Medulla oblongata (tissue), 1 donor: ENCODE measurements at regions not wholly inside any gene's neighbourhood (a gene's known extent, or its start where the extent isn't known, plus 50 kb on each side); places are given as distances from the start of the nearest gene placed in this dataset.

Source experiments
- DNase-seq: peaks from one replicate; pipeline ENCODE4 v3.0.0-alpha.2; 2015; ENCODE audit errors: extremely low spot score

DNA sequence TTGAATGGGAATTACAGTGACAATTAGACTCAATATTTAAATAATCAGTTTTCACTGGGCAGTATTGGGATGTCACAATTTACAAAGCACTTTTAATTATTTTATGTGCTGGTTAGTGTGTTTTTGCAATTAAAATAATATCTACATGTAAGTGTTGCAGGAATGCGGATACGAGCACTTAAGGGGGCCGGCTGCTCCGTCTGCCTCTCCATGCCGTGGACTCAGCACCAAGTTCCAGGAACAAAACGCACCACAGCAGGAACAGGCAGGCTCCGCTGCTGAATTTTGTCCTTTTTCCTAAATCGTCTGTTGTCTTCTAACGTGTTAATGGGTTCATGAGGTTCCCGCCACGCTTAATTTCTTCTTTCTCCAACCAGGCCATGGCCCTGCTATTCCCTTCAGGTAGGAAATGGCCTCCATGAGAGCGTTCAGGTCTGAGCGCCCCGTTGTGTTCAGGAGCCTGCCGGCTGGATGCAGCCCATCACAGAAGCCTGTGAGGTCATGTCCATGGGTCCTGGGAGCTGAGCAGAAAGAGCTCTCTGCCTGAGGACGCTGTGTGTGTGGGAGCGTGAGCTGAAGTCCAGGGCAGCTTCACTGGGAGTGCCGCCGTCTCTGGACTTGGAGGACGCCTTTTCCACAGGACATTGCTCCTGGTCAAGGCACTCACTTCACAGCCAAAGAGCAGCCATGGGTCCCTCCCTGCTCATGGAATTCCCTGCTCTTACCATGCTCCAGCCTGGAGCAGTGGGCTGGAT lies 730.3 kb downstream of the BRD1 start:
- DNase-seq = no peak

DNA sequence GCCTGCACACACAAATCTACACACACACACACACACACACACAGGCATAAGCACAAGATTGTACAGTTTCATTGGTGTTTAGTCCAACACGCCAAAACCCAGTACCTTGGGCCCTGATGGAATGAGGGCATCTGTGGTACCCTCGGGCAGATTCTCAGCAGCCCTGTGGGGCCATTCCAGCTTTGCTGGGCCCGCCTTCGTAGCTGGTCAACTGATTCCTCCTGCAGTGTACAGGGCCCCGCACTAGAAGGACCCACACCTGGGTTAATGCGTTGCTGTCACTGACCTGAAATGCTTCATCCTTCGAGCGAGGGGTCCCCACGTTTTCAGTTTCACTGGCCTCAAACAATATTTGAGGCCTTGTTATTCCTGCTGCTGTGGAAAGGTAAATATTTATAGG lies 731.2 kb downstream of the BRD1 start:
- DNase-seq = no peak

DNA sequence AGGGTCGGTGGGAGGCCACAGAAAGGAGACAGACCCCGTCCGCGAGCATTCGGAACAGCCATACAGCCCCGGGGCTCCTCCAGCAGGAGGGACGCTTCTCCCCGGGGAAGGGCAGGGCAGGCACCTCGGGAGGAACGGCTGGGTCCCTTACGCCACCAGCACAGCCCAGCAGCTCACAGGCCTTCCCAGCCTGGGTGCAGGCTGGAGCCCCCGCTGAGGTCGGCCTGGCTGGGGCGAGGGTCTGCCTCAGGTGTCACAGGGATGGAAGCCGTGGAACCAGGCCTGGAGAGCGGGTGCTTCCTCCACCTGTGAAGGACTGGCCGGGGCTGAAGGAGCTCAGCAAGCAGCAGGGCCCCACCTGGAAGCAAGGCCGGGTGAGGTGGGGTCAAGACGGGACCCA lies 732.3 kb downstream of the BRD1 start:
- no peak for DNase-seq

DNA sequence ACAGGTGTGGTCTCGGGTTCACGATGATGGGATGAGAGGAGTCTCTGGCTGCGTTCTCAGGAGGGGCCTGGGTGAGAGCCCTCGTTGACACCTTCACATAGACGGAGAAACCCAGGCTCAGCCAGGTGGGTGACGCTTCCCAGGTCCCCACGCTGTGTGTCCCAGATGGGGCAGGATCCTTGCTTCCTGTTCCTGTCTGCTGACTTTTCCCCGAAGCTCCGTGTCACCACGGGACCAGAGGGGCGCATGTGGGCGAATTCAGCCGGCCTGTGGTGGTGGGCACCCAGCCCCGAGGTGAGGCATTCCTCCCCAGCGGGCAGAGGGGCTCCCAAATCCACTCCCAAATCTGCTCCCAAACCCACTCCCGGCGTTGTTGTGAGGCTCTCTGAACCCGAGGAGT lies 732.8 kb downstream of the BRD1 start:
- DNase-seq = no peak

DNA sequence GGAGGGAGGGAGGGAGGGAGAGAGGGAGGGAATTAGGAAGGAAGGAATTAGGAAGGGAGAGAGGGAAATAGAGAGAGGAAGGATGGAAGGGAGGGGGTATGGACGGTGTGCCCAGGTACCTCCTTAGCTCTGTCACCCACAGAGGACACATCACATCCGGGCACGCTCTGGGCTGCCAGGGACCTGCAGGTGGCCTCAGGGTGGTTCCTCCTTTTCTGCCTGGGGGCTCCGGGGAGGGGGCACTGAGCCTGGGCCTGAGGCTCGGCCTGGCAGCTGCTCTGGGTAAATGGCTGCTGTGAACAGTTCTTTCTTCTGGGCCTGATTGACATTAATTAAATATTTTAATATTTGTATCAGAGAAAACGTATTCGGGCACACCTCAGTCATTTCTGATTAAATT lies 733.5 kb downstream of the BRD1 start:
- no peak for DNase-seq

DNA sequence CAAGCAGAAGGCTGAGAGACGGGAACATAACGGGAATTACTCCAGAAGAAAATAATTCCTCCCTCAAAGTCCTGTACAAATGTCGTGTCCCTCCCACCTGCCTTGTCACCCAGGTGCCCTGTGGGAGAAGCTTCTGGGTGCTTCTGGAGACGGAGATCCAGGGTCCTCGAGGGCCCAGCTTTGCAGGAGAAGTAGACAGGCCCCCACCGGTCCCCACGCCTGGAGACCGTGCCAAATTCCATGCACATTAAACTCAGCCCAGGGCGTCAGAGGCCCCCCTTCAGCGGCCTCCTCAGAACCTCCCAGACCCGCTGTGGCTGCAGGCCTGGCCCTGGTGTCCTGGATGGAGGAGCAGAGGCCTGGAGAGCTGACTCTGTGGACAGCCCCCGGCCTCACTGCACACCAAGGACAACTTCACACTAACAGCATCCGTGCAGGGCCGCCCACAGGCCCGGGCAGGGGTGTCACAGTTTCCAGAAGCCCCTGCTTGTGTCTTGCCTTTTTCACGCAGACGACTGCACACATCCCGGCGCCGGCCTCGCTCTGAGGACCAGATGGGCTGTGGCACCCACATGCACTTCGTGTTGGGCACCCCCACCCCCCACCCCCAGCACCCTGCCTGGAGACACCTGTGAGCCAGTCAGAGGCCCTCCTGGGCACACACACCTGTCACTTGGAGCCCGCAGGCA lies 734.3 kb downstream of the BRD1 start:
- DNase-seq = no peak

DNA sequence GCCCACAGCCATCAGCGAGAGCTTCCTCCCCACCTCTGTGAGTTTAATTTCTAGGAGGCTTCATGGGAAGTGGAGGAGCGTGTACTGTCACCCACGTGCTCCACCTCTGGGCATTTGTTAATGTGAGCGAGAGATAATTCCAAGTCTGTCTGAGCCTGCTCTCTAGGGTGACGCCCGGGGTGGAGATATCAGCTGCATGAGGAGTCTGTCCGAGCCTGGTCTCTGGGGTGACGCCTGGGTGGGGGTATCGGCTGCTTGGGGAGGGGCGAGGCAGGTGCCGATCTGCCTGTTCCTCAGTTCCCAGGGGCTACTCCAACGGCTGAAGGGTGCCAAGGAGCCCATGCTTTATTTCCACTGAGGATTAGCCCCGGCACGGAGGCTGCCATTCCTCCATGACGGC lies 735.0 kb downstream of the BRD1 start:
- no peak for DNase-seq

DNA sequence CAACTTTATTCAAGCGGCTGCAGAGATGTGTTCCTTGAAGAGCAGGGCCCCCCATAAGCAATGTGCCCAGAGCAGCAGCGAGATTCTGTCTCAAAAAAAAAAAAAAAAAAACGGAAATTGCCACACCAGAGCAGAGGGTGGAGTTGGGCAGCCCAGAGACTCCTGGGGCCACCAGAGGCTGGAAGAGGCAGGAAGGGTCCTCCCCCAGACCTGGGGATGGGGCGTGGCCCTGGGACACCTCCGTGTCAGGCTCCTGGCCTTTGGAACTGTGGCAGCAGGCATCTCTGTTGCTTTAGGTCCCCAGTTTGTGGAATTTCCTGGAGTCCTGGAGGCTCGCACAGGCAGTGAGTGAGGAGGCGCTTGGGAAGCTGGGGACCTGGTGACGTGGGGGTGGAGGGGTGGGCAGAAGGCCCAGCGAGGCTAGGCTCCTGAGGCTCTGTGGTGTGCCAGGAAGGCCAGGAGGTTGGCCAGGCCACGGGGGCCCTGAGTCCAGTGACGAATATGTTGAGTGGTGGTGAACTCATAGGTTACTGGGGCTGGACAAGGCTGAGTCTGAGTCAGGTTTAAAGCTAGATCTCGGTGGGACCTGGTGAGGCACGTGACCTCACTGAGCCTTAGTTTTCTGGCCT lies 735.6 kb downstream of the BRD1 start:
- DNase-seq = no peak

DNA sequence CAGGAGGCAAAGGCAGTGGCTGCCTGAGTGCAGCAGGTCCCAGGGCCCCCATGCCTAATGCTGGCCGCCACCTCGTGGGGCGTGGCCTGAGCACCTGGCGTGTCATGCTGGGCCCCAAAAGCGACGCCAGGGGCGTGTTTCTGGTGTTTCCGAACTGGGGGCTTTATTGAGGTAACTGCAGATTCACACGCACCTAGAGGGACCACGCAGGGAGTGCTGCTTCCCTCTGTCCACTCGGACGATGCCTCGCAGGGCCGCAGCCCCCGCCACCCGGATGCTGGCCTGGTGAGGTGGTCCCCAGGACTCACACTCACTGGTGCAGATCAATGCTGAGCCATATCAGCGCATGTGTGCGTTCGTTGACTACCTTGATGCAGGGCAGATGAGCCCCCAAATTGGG lies 736.2 kb downstream of the BRD1 start:
- DNase-seq = no peak

DNA sequence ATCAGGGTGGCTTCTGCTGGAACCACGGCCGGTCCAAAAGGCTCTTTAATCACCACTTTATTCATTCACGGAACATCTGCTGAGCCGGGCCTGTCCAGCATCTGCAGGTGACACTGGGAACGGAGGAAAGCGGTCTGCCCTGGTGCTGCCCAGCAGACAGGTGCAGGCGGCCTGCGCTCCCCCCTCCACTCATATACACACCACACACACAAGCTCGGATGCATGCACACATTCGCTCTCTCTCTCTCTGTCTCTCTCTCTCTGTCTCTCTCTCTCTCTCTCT lies 736.9 kb downstream of the BRD1 start:
- no peak for DNase-seq

DNA sequence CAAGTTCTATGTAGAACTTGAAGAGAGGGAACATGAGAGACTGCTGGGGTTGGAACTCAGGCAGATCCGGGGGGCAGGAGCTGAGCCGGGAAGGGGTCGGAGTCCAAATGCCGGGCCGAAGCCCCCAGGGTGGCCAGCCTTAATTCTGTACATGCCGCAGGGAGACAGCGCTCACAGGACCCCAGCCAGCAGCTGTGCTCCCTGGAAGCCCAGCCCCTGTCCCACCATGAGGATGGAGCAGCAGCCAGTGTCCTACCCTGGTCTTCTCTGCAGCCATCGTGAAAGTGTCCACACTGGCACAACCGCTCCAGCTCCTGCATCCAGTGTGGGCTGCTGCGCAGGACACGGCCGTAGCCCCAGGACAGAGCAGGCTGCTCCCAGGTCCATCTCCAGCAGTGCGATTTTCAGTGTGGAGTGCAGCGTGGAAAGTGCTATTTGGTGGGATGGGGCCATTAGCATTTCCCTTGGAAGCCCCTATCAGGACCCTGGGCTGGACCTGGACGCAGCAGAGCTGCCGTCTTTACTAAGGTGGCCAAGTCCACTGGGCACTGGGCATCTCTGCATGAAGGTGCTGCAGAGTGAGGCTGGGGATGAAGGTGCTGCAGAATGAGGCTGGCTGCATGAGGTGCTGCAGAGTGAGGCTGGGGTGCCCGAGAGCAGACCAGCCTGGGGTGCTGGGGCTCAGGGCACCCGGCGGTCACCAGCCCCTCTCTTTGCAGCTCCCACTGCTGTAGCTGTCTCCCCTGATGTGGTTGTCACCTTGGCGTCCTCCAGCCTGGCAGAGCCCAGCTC lies 737.4 kb downstream of the BRD1 start:
- DNase-seq = no peak

DNA sequence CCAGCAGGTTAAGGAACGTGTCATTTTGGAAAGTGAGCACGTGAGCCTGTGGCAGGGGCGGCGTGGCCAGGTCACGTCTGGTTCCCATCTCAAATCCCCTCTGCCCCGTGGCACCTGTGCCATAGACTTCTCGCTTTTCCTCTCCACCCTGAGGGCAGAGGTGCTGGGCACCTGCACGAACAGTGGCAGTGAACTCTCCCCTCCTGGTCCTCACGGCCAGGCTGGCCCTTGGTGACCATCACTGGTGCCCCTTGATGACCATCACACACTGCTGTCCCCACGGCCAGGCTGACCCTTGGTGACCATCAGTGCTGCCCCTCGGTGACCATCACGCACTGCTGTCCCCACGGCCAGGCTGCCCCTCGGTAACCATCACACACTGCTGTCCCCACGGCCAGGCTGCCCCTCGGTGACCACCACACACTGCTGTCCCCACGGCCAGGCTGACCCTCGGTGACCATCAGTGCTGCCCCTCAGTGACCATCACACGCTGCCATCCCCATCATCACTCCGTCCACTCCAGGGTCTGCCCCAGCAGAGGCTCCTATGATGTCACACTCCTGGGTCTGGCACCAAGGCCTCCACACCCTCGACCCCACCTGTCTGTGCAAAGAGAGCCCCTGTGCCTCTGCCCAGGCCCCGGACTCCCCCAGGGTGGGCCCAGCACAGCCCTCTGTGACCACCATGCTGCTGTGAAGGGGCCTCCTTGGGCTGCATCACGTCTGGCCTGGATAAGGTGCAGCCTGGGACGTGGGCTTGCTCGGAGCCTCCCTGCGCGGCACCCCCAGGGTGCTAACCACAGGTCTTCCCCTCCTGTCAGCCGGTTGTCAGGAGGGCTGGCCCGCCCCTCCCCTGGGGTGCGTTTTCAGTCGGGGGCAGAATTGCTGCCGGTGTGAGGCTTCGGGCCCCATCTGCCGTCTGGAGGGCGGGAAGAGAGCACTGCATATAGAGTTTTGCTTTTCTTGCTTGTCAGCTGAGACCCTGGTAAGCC lies 738.6 kb downstream of the BRD1 start:
- DNase-seq = no peak

DNA sequence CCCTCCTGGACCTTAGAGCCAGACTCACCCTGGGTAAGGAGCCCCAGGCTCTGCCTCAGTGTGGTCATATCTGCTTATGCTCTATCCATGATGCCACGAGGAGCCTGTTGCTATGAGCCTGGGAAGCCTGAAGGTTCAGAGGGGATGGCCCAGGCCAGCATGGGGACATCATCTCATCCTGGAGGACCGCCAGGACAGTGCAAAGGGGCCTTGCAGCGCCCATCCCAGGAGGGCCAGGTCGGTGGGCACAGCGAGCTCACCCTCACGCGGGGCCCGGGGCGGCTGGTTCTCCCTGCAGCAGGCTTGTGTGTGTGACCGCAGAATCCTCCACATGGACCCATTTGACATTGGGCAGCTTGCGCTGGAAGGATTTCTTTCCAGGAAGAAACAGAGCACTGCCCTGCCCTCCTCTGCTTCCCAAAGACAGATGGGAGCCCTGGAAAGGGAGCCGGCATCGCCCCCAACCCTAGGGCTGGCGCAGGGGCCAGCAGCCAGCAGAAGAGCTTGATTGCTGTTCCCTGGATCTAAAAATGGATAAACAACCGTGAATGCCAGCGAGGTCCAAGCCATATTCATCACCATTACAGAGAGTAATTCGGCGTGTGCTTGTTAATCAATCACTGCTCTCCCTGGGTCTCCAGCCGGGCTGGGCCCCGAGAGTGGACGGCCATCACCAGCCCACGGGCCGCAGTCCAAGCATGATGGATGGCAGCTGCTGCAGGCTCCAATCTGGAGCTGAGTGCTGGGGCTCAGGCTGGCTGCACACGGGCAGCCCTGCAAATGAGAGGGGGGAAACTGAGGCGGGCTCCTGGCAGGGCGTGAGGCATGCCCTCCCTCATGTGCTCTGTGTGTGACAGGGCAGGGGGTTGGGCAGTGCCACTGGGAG lies 739.7 kb downstream of the BRD1 start:
- no peak for DNase-seq

DNA sequence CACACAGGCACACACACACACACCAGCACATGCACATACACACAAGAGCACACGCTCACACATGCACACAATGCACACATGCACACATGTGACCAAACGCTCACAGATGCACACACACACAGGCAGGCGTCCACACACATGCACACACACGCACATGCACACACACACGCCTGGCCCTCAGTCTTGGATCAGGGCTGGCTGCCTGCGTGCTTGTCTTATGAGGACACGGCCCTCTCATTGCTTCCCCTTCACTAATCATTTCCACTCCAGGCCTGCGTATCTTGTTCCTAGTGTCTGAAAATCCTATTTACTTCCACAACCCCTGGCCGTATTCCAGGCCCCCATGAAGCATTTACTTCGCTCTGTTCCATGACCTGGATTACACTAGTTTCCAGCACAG lies 740.5 kb downstream of the BRD1 start:
- DNase-seq = no peak

DNA sequence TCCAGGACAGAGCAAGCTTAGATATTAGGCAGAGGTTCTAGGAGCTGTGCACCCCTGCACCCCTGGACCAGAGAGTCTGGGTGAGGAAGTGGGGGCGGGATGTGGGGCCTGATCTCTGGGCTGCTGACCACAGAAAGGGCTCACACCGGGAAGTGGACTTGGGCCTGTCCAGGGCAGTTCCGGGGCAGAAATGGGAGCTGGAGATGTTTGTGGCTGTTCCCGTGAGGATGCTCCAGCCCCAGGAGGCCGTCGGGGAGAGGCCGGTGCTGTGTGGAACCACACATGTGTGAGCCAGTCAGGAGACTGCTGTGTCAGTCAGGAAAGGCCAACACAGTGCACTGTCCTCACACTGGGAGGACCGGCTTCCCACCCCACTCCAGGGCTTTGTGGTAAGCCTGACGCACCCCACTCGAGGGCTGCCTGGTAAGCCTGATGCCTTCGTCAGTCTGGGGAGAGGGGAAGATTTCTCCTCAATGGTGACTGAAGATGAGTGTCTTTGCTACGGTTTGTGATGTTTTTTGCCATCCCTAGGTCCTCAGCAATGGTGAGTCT lies 741.0 kb downstream of the BRD1 start:
- DNase-seq = no peak

DNA sequence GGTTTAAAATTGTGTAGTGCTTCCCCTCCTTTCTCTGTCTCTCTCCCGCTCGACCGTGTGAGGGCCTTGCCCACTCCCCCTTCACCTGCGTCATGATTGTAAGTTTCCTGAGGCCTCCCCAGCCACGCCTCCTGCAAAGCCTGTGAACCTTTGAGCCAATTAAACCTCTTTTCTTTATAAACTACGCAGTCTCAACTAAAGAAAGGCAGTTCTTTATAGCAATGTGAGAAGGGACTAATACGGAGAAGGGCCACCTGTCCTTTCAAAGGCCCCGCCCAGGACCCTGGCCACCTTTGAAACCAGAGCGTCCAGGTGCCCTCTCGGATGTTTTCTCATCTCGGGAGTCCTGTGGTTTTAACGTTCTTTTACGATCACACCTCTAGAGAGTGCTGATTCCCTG lies 741.5 kb downstream of the BRD1 start:
- no peak for DNase-seq

DNA sequence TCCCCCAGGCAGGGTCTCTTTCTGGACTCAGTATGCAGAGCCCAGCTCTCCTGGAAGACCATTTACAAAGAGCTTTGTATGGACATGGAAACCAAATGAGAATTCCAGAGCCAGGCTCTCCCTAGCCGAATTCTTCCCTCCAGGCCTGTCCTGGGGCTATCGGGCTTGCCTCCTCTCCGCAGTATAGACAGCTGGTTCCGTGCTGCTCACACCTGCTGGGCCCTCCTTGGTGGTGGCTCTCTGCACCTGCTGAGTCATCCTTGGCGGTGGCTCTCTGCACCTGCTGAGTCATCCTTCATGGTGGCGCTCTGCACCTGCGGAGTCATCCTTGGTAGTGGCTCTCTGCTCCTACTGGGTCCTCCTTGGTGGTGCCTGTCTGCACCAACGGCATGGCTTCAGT lies 743.5 kb downstream of the BRD1 start:
- no peak for DNase-seq

DNA sequence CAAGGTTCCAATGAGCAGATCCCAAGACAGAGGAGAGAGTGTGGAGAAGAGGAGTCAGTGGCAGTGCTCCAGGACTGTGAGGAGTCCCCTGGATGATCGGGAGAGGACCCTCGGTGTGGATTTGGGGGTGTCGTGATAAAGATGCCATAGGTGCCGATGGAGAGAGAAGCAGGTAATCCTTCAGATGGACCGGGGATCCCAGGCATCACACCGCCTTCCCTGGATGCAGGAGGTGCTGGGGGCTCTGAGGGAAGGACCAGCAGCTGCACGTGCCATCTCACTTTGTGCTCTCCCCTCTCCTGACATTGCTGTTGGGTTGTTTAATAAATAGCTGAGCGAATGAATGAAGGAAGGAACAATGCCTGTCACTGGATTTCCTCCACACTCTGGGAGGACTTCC lies 744.1 kb downstream of the BRD1 start:
- no peak for DNase-seq

DNA sequence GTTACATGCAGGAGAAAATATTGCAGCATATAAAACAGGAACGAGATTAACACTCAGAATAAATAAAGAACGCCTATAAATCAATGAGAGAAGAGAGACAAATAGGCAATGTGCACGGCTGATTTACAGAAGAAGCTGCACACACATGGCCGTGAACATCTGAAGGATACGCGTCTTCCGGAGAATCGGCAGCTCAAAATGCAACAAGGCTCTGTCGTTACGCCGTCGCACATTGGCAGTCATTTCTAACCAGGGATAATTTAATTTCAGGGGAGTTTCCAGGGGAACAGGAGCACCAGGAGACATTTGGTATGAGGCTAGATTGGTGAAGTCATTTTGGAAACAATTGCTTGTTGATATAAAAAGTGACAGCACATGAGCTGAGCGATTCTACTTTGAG lies 745.2 kb downstream of the BRD1 start:
- no peak for DNase-seq

DNA sequence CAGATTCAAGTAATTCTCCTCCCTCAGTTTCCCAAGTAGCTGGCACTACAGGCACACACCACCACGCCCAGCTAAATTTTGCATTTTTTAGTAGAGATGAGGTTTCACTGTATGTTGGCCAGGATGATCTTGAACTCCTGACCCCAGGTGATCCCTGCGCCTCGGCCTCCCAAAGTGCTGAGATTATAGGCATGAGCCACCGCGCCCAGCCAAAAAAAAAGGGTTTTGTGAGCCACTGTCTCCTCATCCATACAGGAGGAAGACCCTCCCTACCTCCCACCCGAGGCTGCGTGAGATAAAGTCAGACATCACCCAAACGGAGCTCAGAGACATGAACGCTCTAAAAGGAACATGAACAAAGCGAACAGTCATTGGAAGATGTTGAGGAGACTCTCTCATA lies 745.7 kb downstream of the BRD1 start:
- no peak for DNase-seq
